Neuronal stem cell (in vitro differentiated cells): ENCODE measurements at regions not wholly inside any gene's neighbourhood (a gene's known extent, or its start where the extent isn't known, plus 50 kb on each side); places are given as distances from the start of the nearest gene placed in this dataset.
A peak's percentile ranks its signal among the peaks of the same experiment; 100 is the strongest.

ENCODE experiments used
- DNase-seq: peaks from one replicate; pipeline ENCODE4 v3.0.0-alpha.2; 2013; ENCODE audit warnings: low spot score
- H2AFZ ChIP-seq: one replicate; pipeline ENCODE4 v1.6.1; 2013; ENCODE audit warnings: mild to moderate bottlenecking, low read length, inconsistent platforms
- H2AK5ac ChIP-seq: 2 replicates; pipeline ENCODE4 v1.6.1; 2013; ENCODE audit warnings: low read depth, mild to moderate bottlenecking, inconsistent platforms, low read length, moderate library complexity, mixed read lengths
- H2BK120ac ChIP-seq: 2 replicates; pipeline ENCODE4 v1.6.1; 2013; ENCODE audit warnings: low read depth, mild to moderate bottlenecking, inconsistent platforms, low read length, moderate library complexity, mixed read lengths
- H2BK12ac ChIP-seq: one replicate; pipeline ENCODE4 v1.6.1; 2013; ENCODE audit warnings: low read length, inconsistent platforms
- H2BK15ac ChIP-seq: 2 replicates; pipeline ENCODE4 v1.6.1; 2013; ENCODE audit warnings: mild to moderate bottlenecking, low read length, inconsistent platforms, mixed read lengths
- H2BK5ac ChIP-seq: one replicate; pipeline ENCODE4 v1.6.1; 2013; ENCODE audit warnings: inconsistent platforms, mild to moderate bottlenecking, low read length, moderate library complexity
- H3K14ac ChIP-seq: one replicate; pipeline ENCODE4 v1.6.1; 2013; ENCODE audit warnings: low read length, inconsistent platforms
- H3K18ac ChIP-seq: 2 replicates; pipeline ENCODE4 v1.6.1; 2013; ENCODE audit warnings: low read length, inconsistent platforms
- H3K23ac ChIP-seq: 2 replicates; pipeline ENCODE4 v1.6.1; 2013; ENCODE audit warnings: low read depth, mild to moderate bottlenecking, mixed read lengths, low read length, inconsistent platforms; ENCODE audit not compliant: poor library complexity
- H3K27ac ChIP-seq: replicated peaks from 3 replicates; pipeline ENCODE4 v1.5.1; 2013; ENCODE audit warnings: low read length, inconsistent platforms
- H3K27me3 ChIP-seq, 3 experiments: 2 replicates each; pipeline ENCODE4 v1.6.1; 2013; ENCODE audit warnings: low read length in 3 of 3, mild to moderate bottlenecking in 2 of 3, inconsistent platforms in 1 of 3, low read depth in 1 of 3, mixed read lengths in 1 of 3, moderate library complexity in 1 of 3; ENCODE audit not compliant: control insufficient read depth in 3 of 3, insufficient read depth in 3 of 3
- H3K36me3 ChIP-seq, 2 donors: replicated peaks in 1 of 2; 2 replicates each; pipeline ENCODE4 v1.6.1; 2013; ENCODE audit warnings: low read length in 2 of 2; ENCODE audit not compliant: control insufficient read depth in 2 of 2, insufficient read depth in 2 of 2
- H3K4ac ChIP-seq: 2 replicates; pipeline ENCODE4 v1.6.1; 2013; ENCODE audit warnings: inconsistent platforms, mild to moderate bottlenecking, low read length, moderate library complexity
- H3K4me1 ChIP-seq, 2 donors: 1 replicate in 1 of 2; 2 replicates in 1 of 2; pipeline ENCODE4 v1.6.1; 2013; ENCODE audit warnings: low read length in 2 of 2, low read depth in 1 of 2; ENCODE audit not compliant: control insufficient read depth in 2 of 2, insufficient read depth in 1 of 2
- H3K4me2 ChIP-seq: one replicate; pipeline ENCODE4 v1.6.1; 2013; ENCODE audit warnings: mild to moderate bottlenecking, low read length, inconsistent platforms; ENCODE audit not compliant: insufficient read depth, poor library complexity, severe bottlenecking
- H3K4me3 ChIP-seq, 2 donors: 2 replicates each; pipeline ENCODE4 v1.5.1; 2013; ENCODE audit warnings: low read length in 2 of 2, mild to moderate bottlenecking in 2 of 2, inconsistent platforms in 1 of 2, moderate library complexity in 1 of 2
- H3K79me1 ChIP-seq: one replicate; pipeline ENCODE4 v1.6.1; 2013; ENCODE audit warnings: low read depth, mild to moderate bottlenecking, inconsistent platforms, low read length, moderate library complexity
- H3K9ac ChIP-seq: one replicate; pipeline ENCODE4 v1.6.1; 2013; ENCODE audit warnings: mild to moderate bottlenecking, low read depth, low read length, inconsistent platforms; ENCODE audit not compliant: poor library complexity
- H3K9me3 ChIP-seq, 2 donors: replicated peaks in 1 of 2; 2 replicates each; pipeline versions ENCODE3 to v1.6.1; 2013; ENCODE audit warnings: low read length in 2 of 2, mild to moderate bottlenecking in 2 of 2, inconsistent platforms in 1 of 2, low read depth in 1 of 2, mixed read lengths in 1 of 2, moderate library complexity in 1 of 2; ENCODE audit not compliant: control insufficient read depth in 2 of 2, insufficient read depth in 1 of 2
- H4K8ac ChIP-seq: one replicate; pipeline ENCODE4 v1.6.1; 2013; ENCODE audit warnings: low read depth, mild to moderate bottlenecking, inconsistent platforms, low read length, moderate library complexity
- H4K91ac ChIP-seq: one replicate; pipeline ENCODE4 v1.6.1; 2013; ENCODE audit warnings: low read length, low read depth, mild to moderate bottlenecking, inconsistent platforms; ENCODE audit not compliant: poor library complexity
- WGBS, 2 donors: extraction: QIAGEN DNeasy Blood & Tissue Kit; methylation state at CpG; one replicate each; pipeline ENCODE4 v1.1.7; 2013; ENCODE audit warnings: missing lambda C conversion rate in 2 of 2, mixed read lengths in 1 of 2; ENCODE audit not compliant: insufficient read length in 2 of 2, insufficient replicate concordance in 1 of 2; ENCODE audit errors: extremely low coverage in 2 of 2; 5-methylcytosine and 5-hydroxymethylcytosine counted together

- Histone ChIP-seq H3K36me3 (no peaks in the 10 kb centered on the region), H2AFZ (no peak overlapping the region), H2BK15ac (no peak overlapping the region), H2AK5ac (no peak overlapping the region), H3K23ac (no peak overlapping the region), H4K8ac (no peak overlapping the region), H3K4ac (no peak overlapping the region), H4K91ac (no peak overlapping the region), H3K4me2 (no peak overlapping the region), H3K18ac (no peak overlapping the region), H3K9me3 (no peaks in the 10 kb centered on the region), H3K27ac (no peak overlapping the region), H3K79me1 (no peaks in the 10 kb centered on the region), H3K27me3 (no peaks in the 10 kb centered on the region), H3K14ac (no peak overlapping the region), H2BK120ac (no peak overlapping the region), H2BK5ac (no peak overlapping the region), H3K9ac (no peak overlapping the region), H3K4me1 (no peaks in the 10 kb centered on the region), H2BK12ac (no peak overlapping the region), H3K4me3 (no peak overlapping the region)
- no peak for DNase-seq
- WGBS, 2 donors, result no CpG with 5 or more reads among the region's 3 CpGs
These were observed 603.1 kb downstream of the HACE1 start for GRCh38 chr6:104256646-104257045.

GRCh38 chr6:104253236-104253635 is 606.5 kb downstream of the HACE1 start:
- Histone ChIP-seq H3K4me2 (no peak overlapping the region), H3K4me1 (no peaks in the 10 kb centered on the region), H3K18ac (no peak overlapping the region), H4K91ac (no peak overlapping the region), H2BK120ac (no peak overlapping the region), H3K4me3 (no peak overlapping the region), H2AK5ac (no peak overlapping the region), H3K27me3 (no peaks in the 10 kb centered on the region), H4K8ac (no peak overlapping the region), H2BK15ac (no peak overlapping the region), H3K9me3 (no peaks in the 10 kb centered on the region), H3K27ac (no peak overlapping the region), H3K23ac (no peak overlapping the region), H2BK5ac (no peak overlapping the region), H3K4ac (no peak overlapping the region), H2BK12ac (no peak overlapping the region), H3K79me1 (no peaks in the 10 kb centered on the region), H3K14ac (no peak overlapping the region), H3K9ac (no peak overlapping the region), H3K36me3 (no peaks in the 10 kb centered on the region), H2AFZ (no peak overlapping the region)
- DNase-seq, result no peak
- WGBS, 2 donors, result no CpG with 5 or more reads among the region's 3 CpGs

GRCh38 chr6:104252276-104252675 is 607.4 kb downstream of the HACE1 start:
- H3K4me3 ChIP-seq, result no peak overlapping the region
- no peak overlapping the region for H3K23ac ChIP-seq
- no peak overlapping the region for H3K27ac ChIP-seq
- no peak overlapping the region for H3K4ac ChIP-seq
- H4K91ac ChIP-seq, result no peak overlapping the region
- H2BK15ac ChIP-seq, result no peak overlapping the region
- no peaks in the 10 kb centered on the region for H3K36me3 ChIP-seq
- H3K9me3 ChIP-seq, result no peaks in the 10 kb centered on the region
- no peak overlapping the region for H3K9ac ChIP-seq
- no peak overlapping the region for H2BK5ac ChIP-seq
- no peak overlapping the region for H2BK120ac ChIP-seq
- H2AFZ ChIP-seq, result no peak overlapping the region
- no peak overlapping the region for H2AK5ac ChIP-seq
- H2BK12ac ChIP-seq, result no peak overlapping the region
- H3K18ac ChIP-seq, result no peak overlapping the region
- H3K4me2 ChIP-seq, result no peak overlapping the region
- H3K14ac ChIP-seq, result no peak overlapping the region
- DNase-seq, result no peak
- no peaks in the 10 kb centered on the region for H3K79me1 ChIP-seq
- no peak overlapping the region for H4K8ac ChIP-seq
- no peaks in the 10 kb centered on the region for H3K27me3 ChIP-seq
- no peaks in the 10 kb centered on the region for H3K4me1 ChIP-seq

DNA sequence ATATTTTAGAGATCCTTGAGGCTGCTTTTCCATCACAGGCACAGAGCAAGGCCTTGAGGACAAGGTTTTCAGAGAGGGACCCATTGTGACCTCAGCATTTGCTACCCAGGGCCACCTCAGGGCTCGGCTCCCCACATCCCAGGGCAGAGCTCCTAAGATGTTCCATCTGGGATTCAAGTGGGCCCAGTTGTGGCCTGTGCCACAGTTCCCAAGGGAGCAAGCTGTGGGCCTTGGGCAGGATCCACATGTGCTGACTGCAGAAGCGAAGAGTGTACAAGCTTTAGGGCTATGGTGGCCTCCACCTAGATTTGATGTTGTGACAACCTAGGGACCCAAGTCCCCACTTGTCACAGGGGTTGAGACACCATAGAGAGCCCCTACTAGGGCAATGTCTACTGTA is 608.1 kb downstream of the HACE1 start:
- WGBS, 2 donors, result no CpG with 5 or more reads among the region's 2 CpGs
- H3K79me1 ChIP-seq, result no peaks in the 10 kb centered on the region
- H2AFZ ChIP-seq, result no peak overlapping the region

More for the DNA sequence above, 608.1 kb downstream of the HACE1 start:
- H3K36me3 ChIP-seq, result no peaks in the 10 kb centered on the region
- no peak overlapping the region for H4K91ac ChIP-seq
- H2AK5ac ChIP-seq, result no peak overlapping the region
- no peak overlapping the region for H3K27ac ChIP-seq
- DNase-seq, result no peak
- H2BK120ac ChIP-seq, result no peak overlapping the region
- H2BK12ac ChIP-seq, result no peak overlapping the region
- no peak overlapping the region for H2BK5ac ChIP-seq
- no peaks in the 10 kb centered on the region for H3K4me1 ChIP-seq
- no peak overlapping the region for H3K23ac ChIP-seq
- no peak overlapping the region for H4K8ac ChIP-seq
- H2BK15ac ChIP-seq, result no peak overlapping the region
- H3K9ac ChIP-seq, result no peak overlapping the region
- H3K4me2 ChIP-seq, result no peak overlapping the region
- H3K4ac ChIP-seq, result no peak overlapping the region
- no peaks in the 10 kb centered on the region for H3K9me3 ChIP-seq
- no peak overlapping the region for H3K14ac ChIP-seq
- peak overlapping the region in 1 of 2 donors; percentile 13 for H3K4me3 ChIP-seq
- no peaks in the 10 kb centered on the region for H3K27me3 ChIP-seq
- no peak overlapping the region for H3K18ac ChIP-seq
